GM12878 (cell line): ENCODE measurements at regions not wholly inside any gene's neighbourhood (a gene's known extent, or its start where the extent isn't known, plus 50 kb on each side); places are given as distances from the start of the nearest gene placed in this dataset.

Experiments
- CTCF ChIP-seq, 3 experiments: IDR thresholded peaks in 2 of 3; conservative IDR thresholded peaks in 1 of 3; 2 replicates each; pipeline ENCODE4 v1.5.1; 2011; ENCODE audit warnings: low read depth in 3 of 3, low read length in 3 of 3, mild to moderate bottlenecking in 3 of 3, control low read depth in 2 of 3, moderate library complexity in 2 of 3, inconsistent platforms in 1 of 3, mixed read lengths in 1 of 3; ENCODE audit not compliant: control insufficient read depth in 2 of 3, insufficient read depth in 1 of 3; ENCODE audit errors: extremely low read depth in 1 of 3
- EZH2 ChIP-seq: IDR thresholded peaks from 2 replicates; pipeline ENCODE4 v1.6.1; 2012; ENCODE audit warnings: low read depth, mild to moderate bottlenecking, control low read depth, inconsistent platforms, low read length, borderline replicate concordance; ENCODE audit not compliant: control insufficient read depth
- PKNOX1 ChIP-seq: fragments of 450-650 bp; IDR thresholded peaks from 2 replicates; pipeline ENCODE4 v1.6.1; 2016; ENCODE audit warnings: mild to moderate bottlenecking

- TF ChIP-seq EZH2 = no peak
- TF ChIP-seq PKNOX1 = no peak
- TF ChIP-seq CTCF (IDR thresholded peaks at IDR 0.05 in 2 of 3, conservative IDR thresholded peaks at IDR 0.05 in 1 of 3; ENCODE audit: control insufficient read depth in 2 of 3, extremely low read depth in 1 of 3, insufficient read depth in 1 of 3, low read depth in 3 of 3, low read length in 3 of 3) = no peak
Measured at GRCh38 chr14:49196327-49196726, 389.9 kb downstream of the RPS29 start.
